Esophagus squamous epithelium (tissue), 4 donors: ENCODE measurements at regions not wholly inside any gene's neighbourhood (a gene's known extent, or its start where the extent isn't known, plus 50 kb on each side); places are given as distances from the start of the nearest gene placed in this dataset.

Experiments used
- CTCF ChIP-seq, 6 experiments: fragments of 450-650 bp in 4 of 6; fragments of 200-600 bp in 2 of 6; sonication (generic) in 2 of 6; IDR thresholded peaks; one replicate each; pipeline ENCODE4 v1.5.1; 2016 to 2019; ENCODE audit warnings: antibody characterized with exemption in 6 of 6, mild to moderate bottlenecking in 4 of 6, moderate library complexity in 4 of 6
- POLR2A ChIP-seq, 4 donors: fragments of 450-650 bp; IDR thresholded peaks; one replicate each; pipeline ENCODE4 v1.6.1; 2017; ENCODE audit warnings: antibody characterized with exemption in 4 of 4, mild to moderate bottlenecking in 4 of 4, moderate library complexity in 3 of 4

GRCh38 chr6:100307561-100307960, 157.2 kb downstream of the SIM1 start:
- no peak for TF ChIP-seq CTCF (IDR thresholded peaks at IDR 0.05)
- TF ChIP-seq POLR2A (IDR thresholded peaks at IDR 0.05) = no peak
